ENCODE measurements at regions not wholly inside any gene's neighbourhood (a gene's known extent, or its start where the extent isn't known, plus 50 kb on each side); places are given as distances from the start of the nearest gene placed in this dataset.

GRCh38 chr1:3989465-3989864 is 89.4 kb upstream of the C1orf174 start:
- no peak for DNase-seq
- Histone ChIP-seq H3K4me1 (no peaks in the 10 kb centered on the region), H3K27me3 (no peaks in the 10 kb centered on the region), H3K27ac (no peak overlapping the region), H3K4me3 (replicated peaks in 1 of 3) (no peak overlapping the region), H3K36me3 (no peaks in the 10 kb centered on the region), H3K9me3 (no peaks in the 10 kb centered on the region)
- WGBS, 2 donors: 85 to 88% methylated on average over 2 of the region's 2 CpGs
- TF ChIP-seq POLR2A (IDR thresholded peaks at IDR 0.05): no peak
- TF ChIP-seq, protein P1, sequence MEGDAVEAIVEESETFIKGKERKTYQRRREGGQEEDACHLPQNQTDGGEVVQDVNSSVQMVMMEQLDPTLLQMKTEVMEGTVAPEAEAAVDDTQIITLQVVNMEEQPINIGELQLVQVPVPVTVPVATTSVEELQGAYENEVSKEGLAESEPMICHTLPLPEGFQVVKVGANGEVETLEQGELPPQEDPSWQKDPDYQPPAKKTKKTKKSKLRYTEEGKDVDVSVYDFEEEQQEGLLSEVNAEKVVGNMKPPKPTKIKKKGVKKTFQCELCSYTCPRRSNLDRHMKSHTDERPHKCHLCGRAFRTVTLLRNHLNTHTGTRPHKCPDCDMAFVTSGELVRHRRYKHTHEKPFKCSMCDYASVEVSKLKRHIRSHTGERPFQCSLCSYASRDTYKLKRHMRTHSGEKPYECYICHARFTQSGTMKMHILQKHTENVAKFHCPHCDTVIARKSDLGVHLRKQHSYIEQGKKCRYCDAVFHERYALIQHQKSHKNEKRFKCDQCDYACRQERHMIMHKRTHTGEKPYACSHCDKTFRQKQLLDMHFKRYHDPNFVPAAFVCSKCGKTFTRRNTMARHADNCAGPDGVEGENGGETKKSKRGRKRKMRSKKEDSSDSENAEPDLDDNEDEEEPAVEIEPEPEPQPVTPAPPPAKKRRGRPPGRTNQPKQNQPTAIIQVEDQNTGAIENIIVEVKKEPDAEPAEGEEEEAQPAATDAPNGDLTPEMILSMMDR (IDR thresholded peaks at IDR 0.05): no peak
- intact Hi-C loops (cut with DNase I): no loop called here

DNA sequence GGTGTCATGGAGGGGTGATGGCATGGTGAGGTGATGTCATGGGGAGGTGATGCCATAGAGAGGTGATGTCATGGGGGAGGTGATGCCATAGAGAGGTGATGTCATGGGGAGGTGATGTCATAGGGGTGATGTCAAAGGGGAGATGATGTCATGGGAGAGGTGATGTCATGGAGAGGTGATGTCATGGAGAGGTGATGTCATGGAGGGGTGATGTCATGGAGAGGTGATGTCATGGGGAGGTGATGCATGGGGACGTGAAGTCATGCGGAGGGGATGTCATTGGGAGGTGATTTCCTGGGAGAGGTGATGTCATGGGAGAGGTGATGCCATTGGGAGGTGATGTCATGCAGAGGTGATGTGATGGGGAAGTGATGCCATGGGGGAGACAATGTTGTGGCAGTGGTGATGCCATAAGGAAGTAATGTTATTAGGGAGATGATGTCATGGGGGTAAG is 92.1 kb upstream of the C1orf174 start:
- intact Hi-C loops (cut with DNase I): no loop called here
- WGBS, 2 donors: 91 to 94% methylated on average over 2 of the region's 2 CpGs
- no peak for TF ChIP-seq POLR2A (IDR thresholded peaks at IDR 0.05)
- TF ChIP-seq, protein P1 (IDR thresholded peaks at IDR 0.05): no peak

GRCh38 chr1:3992746-3993145 is 92.7 kb upstream of the C1orf174 start:
- Histone ChIP-seq H3K4me3 (replicated peaks in 1 of 3) (no peak overlapping the region), H3K4me1 (no peaks in the 10 kb centered on the region), H3K9me3 (no peaks in the 10 kb centered on the region), H3K27me3 (no peaks in the 10 kb centered on the region), H3K27ac (no peak overlapping the region), H3K36me3 (no peaks in the 10 kb centered on the region)
- no peak for DNase-seq
- intact Hi-C loops (cut with DNase I): no loop called here
- TF ChIP-seq POLR2A (IDR thresholded peaks at IDR 0.05): no peak
- TF ChIP-seq, protein P1 (IDR thresholded peaks at IDR 0.05): no peak
- WGBS, 2 donors: 50 to 51% methylated on average over 3 to 5 of the region's 6 CpGs

More for the DNA sequence above, 92.1 kb upstream of the C1orf174 start:
- Histone ChIP-seq H3K4me3 (replicated peaks in 1 of 3) (no peak overlapping the region), H3K4me1 (no peaks in the 10 kb centered on the region), H3K27ac (no peak overlapping the region), H3K36me3 (no peaks in the 10 kb centered on the region), H3K9me3 (no peaks in the 10 kb centered on the region), H3K27me3 (no peaks in the 10 kb centered on the region)
- DNase-seq: no peak

DNA sequence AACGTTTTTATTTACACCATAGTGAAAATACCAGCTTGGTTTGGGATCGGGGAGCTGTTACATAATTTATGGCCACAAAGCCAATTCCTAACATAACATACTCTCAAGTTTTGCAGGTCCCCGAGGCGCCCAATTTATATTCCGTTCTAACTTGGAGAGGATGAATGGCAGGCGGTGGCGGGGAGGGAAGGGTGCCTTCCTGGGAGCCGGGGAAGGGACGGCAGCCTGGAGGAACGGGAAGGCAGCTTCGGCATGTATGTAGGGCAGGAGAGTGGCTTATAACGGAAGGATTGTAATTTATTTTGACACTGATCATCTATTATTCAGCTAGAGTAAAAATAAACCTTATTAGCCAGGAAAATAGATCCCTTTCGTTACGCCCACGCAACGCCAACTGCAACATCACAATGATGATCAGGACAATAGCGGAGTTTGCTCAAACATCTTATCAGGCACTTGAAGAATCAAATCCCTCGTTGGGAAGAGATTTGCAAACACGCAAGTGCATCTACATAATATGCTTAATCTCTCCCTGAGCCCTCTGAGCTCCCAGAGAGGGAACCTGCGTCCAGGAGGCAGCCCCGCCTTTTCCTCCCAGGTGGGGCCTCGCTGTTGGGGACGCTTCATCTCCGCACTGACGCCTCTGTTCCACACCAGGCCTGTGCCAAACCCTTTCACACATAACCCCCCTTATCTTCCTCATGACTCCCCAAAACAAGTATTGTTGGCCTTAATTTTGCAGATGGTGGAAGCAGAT is 93.7 kb upstream of the C1orf174 start:
- Histone ChIP-seq H3K36me3 (no peaks in the 10 kb centered on the region), H3K4me3 (replicated peaks in 1 of 3) (no peak overlapping the region), H3K27ac (no peak overlapping the region), H3K4me1 (no peaks in the 10 kb centered on the region), H3K27me3 (no peaks in the 10 kb centered on the region), H3K9me3 (no peaks in the 10 kb centered on the region)
- WGBS, 2 donors: 52 to 56% methylated on average over 25 of the region's 25 CpGs
- TF ChIP-seq, protein P1 (IDR thresholded peaks at IDR 0.05): no peak
- TF ChIP-seq POLR2A (IDR thresholded peaks at IDR 0.05): no peak
- intact Hi-C loops (cut with DNase I): no loop called here
- DNase-seq: no peak

GRCh38 chr1:3995141-3995780 is 95.2 kb upstream of the C1orf174 start:
- Histone ChIP-seq H3K9me3 (no peaks in the 10 kb centered on the region), H3K4me3 (replicated peaks in 1 of 3) (no peak overlapping the region), H3K27ac (no peak overlapping the region), H3K36me3 (no peaks in the 10 kb centered on the region), H3K4me1 (no peaks in the 10 kb centered on the region), H3K27me3 (no peaks in the 10 kb centered on the region)
- intact Hi-C loops (cut with DNase I): no loop called here
- DNase-seq: no peak
- WGBS, 2 donors: 77 to 90% methylated on average over 12 to 13 of the region's 14 CpGs
- TF ChIP-seq, protein P1 (IDR thresholded peaks at IDR 0.05): no peak
- TF ChIP-seq POLR2A (IDR thresholded peaks at IDR 0.05): no peak

Measured in thyroid gland (tissue), 4 donors.